HG03575 (cell line): ENCODE measurements at regions not wholly inside any gene's neighbourhood (a gene's known extent, or its start where the extent isn't known, plus 50 kb on each side); places are given as distances from the start of the nearest gene placed in this dataset.

Source experiments
- ATAC-seq: cut with Tn5 transposase; IDR thresholded peaks from one replicate; pipeline ENCODE4 v1.9.1; 2021; ENCODE audit not compliant: unreplicated experiment, insufficient number of reproducible peaks, low FRiP score; ENCODE audit errors: extremely low read depth

- ATAC-seq = no peak
Observed at GRCh38 chr2:220673151-220673874, 898.8 kb downstream of the EPHA4 start.

GRCh38 chr2:220674033-220674432 is 898.1 kb downstream of the EPHA4 start:
- no peak for ATAC-seq

- no peak for ATAC-seq
Observed at GRCh38 chr2:220676695-220677094, 895.4 kb downstream of the EPHA4 start.

GRCh38 chr2:220678943-220679342 is 893.2 kb downstream of the EPHA4 start:
- no peak for ATAC-seq

DNA sequence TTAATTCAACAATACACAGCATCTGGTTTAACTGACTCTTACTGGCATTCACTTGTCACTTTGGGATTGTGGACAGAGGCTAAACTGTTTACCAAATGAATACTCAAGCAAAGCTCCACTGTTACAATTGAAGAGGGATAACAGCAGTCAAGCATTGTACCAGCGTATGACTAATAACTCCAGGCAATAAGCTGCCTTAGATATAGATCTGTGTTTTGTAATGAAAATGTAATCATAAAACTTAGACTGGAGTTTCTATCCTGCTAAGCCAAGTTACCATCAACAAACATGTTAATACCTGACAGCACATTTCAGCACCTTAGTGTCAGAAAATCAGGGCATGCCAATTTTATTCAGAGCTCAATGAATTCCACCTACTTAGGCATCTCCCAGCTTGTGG is 889.5 kb downstream of the EPHA4 start:
- no peak for ATAC-seq

GRCh38 chr2:220684099-220684498 is 888.0 kb downstream of the EPHA4 start:
- ATAC-seq = no peak

- ATAC-seq = no peak
Observed at GRCh38 chr2:220687231-220687843, 884.8 kb downstream of the EPHA4 start.

DNA sequence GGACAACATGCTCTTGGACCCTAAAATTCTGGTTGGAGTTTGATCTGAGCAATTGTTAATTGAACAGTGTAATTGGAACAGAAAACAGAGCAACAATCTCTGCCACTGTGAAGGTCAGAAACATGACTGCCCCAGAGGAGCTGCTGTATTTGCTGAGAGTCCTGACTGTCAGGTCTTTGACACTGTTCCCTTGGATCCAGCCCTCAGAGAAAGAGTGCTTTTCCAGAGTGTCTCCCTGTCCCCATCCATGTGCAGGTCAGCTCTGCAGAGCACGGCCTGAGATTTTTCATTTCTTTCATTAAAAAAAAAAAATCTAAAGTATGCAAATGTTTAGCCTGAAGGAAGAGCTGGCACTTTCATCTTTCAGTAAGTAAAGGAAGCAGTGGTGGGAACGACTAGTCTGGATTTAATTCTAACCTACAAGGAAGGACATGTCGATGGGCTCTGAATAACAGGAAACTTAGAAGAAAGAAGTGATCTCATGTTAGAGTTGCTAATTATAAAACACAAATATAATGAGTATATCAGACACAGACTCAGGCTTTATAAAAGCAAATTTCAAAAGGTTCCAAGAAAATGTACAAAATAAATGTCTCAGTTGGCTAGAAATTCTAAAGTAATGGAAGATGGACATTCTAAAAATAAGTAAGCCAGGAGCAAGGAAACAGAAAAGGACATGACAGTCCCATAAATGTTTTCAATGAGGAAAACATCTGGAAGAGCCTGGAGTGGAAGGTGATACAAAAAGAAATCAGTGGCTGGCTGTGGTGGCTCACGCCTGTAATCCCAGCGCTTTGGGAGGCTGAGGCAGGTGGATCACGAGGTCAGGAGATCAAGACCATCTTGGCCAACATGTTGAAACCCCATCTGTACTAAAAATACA is 876.5 kb downstream of the EPHA4 start:
- no peak for ATAC-seq

GRCh38 chr2:220696280-220696669 is 875.8 kb downstream of the EPHA4 start:
- ATAC-seq = no peak

GRCh38 chr2:220697011-220697410 is 875.1 kb downstream of the EPHA4 start:
- no peak for ATAC-seq

DNA sequence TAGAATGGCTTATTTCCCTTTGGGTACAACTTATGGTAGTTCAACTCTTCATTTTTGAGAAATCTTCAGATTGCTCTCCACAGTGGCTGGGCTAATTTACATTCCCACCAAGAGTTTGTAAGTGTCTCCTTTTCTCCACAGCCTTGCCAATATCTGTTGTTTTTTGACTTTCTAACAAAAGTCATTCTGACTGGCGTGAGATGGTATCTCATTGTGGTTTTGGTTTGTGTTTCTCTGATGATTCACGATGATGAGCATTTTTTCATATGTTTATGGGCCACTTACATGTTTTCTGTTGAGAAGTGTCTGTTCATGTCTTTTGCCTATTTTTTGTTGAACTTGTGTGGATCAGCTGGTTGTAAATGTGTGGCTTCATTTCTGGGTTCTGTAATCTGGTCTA is 871.0 kb downstream of the EPHA4 start:
- no peak for ATAC-seq

DNA sequence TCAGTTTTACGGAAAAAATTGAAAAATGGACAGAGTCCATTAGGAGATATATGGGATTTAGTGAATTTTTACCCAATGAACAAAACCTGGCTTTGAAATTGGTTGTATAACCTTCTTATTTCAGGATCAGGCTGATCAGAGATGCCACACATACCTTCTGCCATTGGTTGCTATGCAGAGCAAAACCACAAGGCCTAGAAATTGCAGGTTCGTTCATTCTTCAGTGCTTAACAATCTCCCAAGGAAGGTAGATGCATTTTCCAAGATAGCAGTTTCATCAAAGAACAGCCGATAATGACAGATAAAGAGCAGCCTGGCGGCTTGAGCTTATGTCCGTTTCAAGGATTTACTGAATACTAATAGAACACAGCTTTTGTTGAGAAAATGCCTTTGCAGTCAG is 868.8 kb downstream of the EPHA4 start:
- ATAC-seq = no peak

DNA sequence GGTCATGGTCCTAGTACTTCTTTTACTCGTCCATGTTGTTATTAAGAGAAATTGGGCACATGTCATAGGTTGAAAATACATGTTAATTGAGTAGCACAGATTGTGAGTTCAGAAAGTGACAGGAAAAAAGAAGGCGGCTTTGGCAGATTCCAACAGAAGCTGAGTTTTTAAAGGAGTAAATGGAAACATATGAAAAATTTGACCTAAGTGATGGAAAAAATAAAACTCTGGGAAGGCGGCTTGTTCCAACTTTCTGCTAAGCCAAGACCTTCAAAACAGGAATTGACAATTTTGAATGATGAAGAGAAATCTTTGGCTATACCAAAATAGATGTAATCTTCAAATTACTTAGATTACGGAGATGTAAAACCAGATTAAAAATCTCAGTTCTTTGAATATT is 868.0 kb downstream of the EPHA4 start:
- no peak for ATAC-seq

DNA sequence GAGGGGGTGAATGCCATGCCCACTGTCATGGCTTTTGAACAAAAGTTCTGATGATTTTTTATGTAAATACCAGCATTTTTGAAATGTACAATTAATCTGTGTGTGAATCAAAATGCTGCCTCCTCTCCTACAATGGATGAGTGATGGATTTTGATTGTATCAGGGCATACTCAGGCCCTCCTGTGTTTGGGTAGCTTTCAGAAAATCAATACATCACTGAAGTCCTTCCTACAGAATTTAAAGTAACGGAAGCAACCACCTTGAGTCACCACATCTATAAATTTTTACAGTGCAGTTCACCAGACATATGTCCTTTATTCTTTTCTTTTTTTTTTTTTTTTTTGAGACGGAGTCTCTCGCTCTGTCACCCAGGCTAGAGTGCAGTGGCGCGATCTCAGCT is 867.3 kb downstream of the EPHA4 start:
- ATAC-seq = no peak

DNA sequence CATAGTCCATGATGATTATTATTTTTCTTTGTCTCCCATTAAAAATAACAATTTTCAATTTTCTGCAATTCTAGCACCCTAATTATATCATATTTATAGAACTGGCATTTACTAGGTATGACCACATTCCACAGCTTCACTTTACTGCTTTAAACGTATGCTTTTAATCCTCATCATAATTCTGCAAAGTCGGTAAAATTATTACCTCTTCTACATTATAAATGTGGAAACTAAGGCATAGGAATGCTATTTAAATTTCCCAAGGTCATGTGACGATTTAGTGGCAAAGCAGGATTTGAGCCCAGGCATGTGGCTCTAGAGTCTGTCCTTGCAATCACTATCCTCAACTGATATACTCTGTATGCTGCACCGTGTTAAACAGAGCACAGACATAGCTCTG is 866.4 kb downstream of the EPHA4 start:
- ATAC-seq = no peak

DNA sequence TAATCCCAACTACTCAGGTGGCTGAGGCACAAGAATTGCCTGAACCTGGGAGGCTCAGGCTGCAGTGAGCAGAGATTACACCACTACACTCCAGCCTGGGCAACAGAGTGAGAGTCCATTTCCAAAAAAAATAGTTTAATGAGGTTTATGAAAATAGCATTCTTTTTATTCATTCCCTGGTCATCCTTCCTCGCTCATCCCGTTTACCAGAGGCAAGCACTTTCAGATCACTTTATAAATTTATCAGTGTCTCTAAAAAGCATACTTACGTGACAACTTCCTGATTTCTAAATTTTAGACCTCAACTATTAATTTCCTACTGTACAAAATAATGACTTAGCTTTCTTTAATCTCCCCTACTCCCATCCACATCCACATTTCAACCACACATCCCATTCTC is 864.8 kb downstream of the EPHA4 start:
- no peak for ATAC-seq

DNA sequence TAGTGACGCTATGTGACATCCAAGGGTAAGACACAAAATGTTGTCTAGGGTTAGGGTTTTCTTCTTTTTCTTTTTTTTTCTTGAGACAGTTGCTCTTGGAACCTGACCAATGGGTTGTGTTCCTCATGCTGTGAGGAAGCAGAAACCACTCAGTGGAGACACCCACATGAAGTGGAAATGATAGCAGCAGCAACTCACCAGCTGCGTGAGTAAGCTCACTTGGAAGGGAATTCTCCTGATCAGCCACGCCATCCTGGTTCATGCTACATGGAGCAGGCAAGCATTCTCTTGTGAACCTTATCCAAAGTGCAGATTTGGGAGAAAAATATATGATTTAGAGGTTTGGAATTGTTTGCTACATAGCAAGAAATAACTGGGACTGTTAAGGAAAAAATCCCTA is 863.7 kb downstream of the EPHA4 start:
- ATAC-seq = no peak

GRCh38 chr2:220717283-220717682 is 854.8 kb downstream of the EPHA4 start:
- ATAC-seq = no peak

DNA sequence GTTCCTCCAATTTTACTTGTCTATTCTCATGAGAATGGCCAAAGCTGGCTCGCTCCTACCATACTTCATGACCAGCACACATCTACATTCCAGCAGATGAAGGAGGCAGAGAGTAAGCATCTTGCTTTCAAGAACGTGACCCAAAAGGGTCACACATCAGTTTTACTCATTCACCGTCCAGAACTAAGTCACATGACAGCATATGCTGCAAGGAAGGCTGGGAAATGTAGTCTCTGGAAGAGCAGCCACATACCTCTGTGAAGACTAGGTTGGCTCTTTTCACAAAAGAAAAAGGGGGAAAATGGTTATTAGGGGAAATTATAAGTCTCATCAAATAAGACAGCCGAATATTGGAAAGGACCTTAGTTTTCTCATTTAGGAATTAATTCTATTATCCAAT is 835.3 kb downstream of the EPHA4 start:
- ATAC-seq = no peak

- ATAC-seq = no peak
Observed at GRCh38 chr2:220743203-220743602, 828.9 kb downstream of the EPHA4 start.
